Effector memory CD8-positive, alpha-beta T cell (primary cell): ENCODE measurements at regions not wholly inside any gene's neighbourhood (a gene's known extent, or its start where the extent isn't known, plus 50 kb on each side); places are given as distances from the start of the nearest gene placed in this dataset.

ENCODE experiments used
- ATAC-seq: fragments of 150-1000 bp; cut with Tn5 transposase; replicated peaks from 2 replicates; pipeline ENCODE4 v1.10.0; 2021; ENCODE audit warnings: mild to moderate bottlenecking, moderate library complexity
- DNase-seq, 3 experiments: peaks; one replicate each; pipeline ENCODE4 v3.0.0; 2021
- H3K27ac Mint-ChIP-seq, 2 donors: one replicate each; pipeline ENCODE4 v1.8.0; 2022; ENCODE audit warnings: mild to moderate bottlenecking in 2 of 2, mixed read lengths in 2 of 2, moderate library complexity in 2 of 2
- H3K27me3 Mint-ChIP-seq, 2 donors: one replicate each; pipeline ENCODE4 v1.8.0; 2022; ENCODE audit warnings: mixed read lengths in 2 of 2
- H3K36me3 Mint-ChIP-seq: one replicate; pipeline ENCODE4 v1.8.0; 2022; ENCODE audit warnings: mild to moderate bottlenecking, moderate library complexity, mixed read lengths; ENCODE audit not compliant: insufficient read depth
- H3K4me1 Mint-ChIP-seq, 2 donors: one replicate each; pipeline ENCODE4 v1.8.0; 2022; ENCODE audit warnings: low read depth in 2 of 2, mixed read lengths in 2 of 2
- H3K4me3 Mint-ChIP-seq, 2 donors: one replicate each; pipeline ENCODE4 v1.8.0; 2022; ENCODE audit warnings: mild to moderate bottlenecking in 2 of 2, mixed read lengths in 2 of 2, moderate library complexity in 2 of 2
- H3K9me3 Mint-ChIP-seq, 2 donors: one replicate each; pipeline ENCODE4 v1.8.0; 2022; ENCODE audit warnings: mixed read lengths in 2 of 2

GRCh38 chr21:19692231-19692630 is 1288.6 kb upstream of the TMPRSS15 start:
- Mint-ChIP-seq H3K9me3 (peaks cover 12 to 14% of the 10 kb centered on the region in 2 donors), H3K36me3 (no peaks in the 10 kb centered on the region), H3K4me3 (no peak overlapping the region), H3K27ac (no peak overlapping the region), H3K4me1 (no peaks in the 10 kb centered on the region), H3K27me3 (no peaks in the 10 kb centered on the region)
- DNase-seq (no peak), ATAC-seq (no peak)

GRCh38 chr21:19695796-19696195 is 1292.2 kb upstream of the TMPRSS15 start:
- H3K4me3 Mint-ChIP-seq, result no peak overlapping the region
- H3K36me3 Mint-ChIP-seq, result no peaks in the 10 kb centered on the region
- H3K27me3 Mint-ChIP-seq, result no peaks in the 10 kb centered on the region
- H3K4me1 Mint-ChIP-seq, result no peaks in the 10 kb centered on the region
- DNase-seq, result no peak
- no peak for ATAC-seq
- H3K27ac Mint-ChIP-seq, result no peak overlapping the region
- peaks cover 13 to 15% of the 10 kb centered on the region in 2 donors for H3K9me3 Mint-ChIP-seq

GRCh38 chr21:19700476-19700875 is 1296.9 kb upstream of the TMPRSS15 start:
- Mint-ChIP-seq H3K36me3 (no peaks in the 10 kb centered on the region), H3K27me3 (no peaks in the 10 kb centered on the region), H3K4me3 (no peak overlapping the region), H3K27ac (no peak overlapping the region), H3K4me1 (no peaks in the 10 kb centered on the region), H3K9me3 (peaks cover 11 to 24% of the 10 kb centered on the region in 2 donors)
- no peak for ATAC-seq
- no peak for DNase-seq

- Mint-ChIP-seq H3K9me3 (peaks cover 8 to 28% of the 10 kb centered on the region in 2 donors), H3K4me1 (no peaks in the 10 kb centered on the region), H3K27ac (no peak overlapping the region), H3K27me3 (no peaks in the 10 kb centered on the region), H3K4me3 (no peak overlapping the region), H3K36me3 (no peaks in the 10 kb centered on the region)
- ATAC-seq, result no peak
- no peak for DNase-seq
Observed at GRCh38 chr21:19702726-19703125, 1295.5 kb upstream of the NCAM2 start.

GRCh38 chr21:19704832-19705231 is 1293.4 kb upstream of the NCAM2 start:
- Mint-ChIP-seq H3K36me3 (no peaks in the 10 kb centered on the region), H3K27me3 (no peaks in the 10 kb centered on the region), H3K4me3 (no peak overlapping the region), H3K4me1 (no peaks in the 10 kb centered on the region), H3K9me3 (peaks cover 7 to 26% of the 10 kb centered on the region in 2 donors), H3K27ac (no peak overlapping the region)
- DNase-seq, result no peak
- ATAC-seq, result no peak

GRCh38 chr21:19712441-19712840 is 1285.8 kb upstream of the NCAM2 start:
- no peak overlapping the region for H3K4me3 Mint-ChIP-seq
- H3K27ac Mint-ChIP-seq, result no peak overlapping the region
- DNase-seq (no peak), ATAC-seq (no peak)
- H3K27me3 Mint-ChIP-seq, result no peaks in the 10 kb centered on the region
- H3K9me3 Mint-ChIP-seq, result peaks cover 10 to 14% of the 10 kb centered on the region in 2 donors
- no peaks in the 10 kb centered on the region for H3K4me1 Mint-ChIP-seq
- no peaks in the 10 kb centered on the region for H3K36me3 Mint-ChIP-seq

- Mint-ChIP-seq H3K4me3 (no peak overlapping the region), H3K27ac (no peak overlapping the region)
Observed at GRCh38 chr21:19713313-19713712, 1284.9 kb upstream of the NCAM2 start.

GRCh38 chr21:19724081-19724480 is 1274.1 kb upstream of the NCAM2 start:
- Mint-ChIP-seq H3K9me3 (peaks cover 7 to 9% of the 10 kb centered on the region in 2 donors), H3K27me3 (no peaks in the 10 kb centered on the region), H3K4me1 (no peaks in the 10 kb centered on the region), H3K4me3 (no peak overlapping the region), H3K27ac (no peak overlapping the region), H3K36me3 (no peaks in the 10 kb centered on the region)
- DNase-seq, result no peak
- no peak for ATAC-seq

More at GRCh38 chr21:19713313-19713712, 1284.9 kb upstream of the NCAM2 start:
- Mint-ChIP-seq H3K27me3 (no peaks in the 10 kb centered on the region), H3K9me3 (peaks cover 10 to 14% of the 10 kb centered on the region in 2 donors), H3K4me1 (no peaks in the 10 kb centered on the region), H3K36me3 (no peaks in the 10 kb centered on the region)
- ATAC-seq, result no peak
- no peak for DNase-seq

- DNase-seq (no peak), ATAC-seq (no peak)
- Mint-ChIP-seq H3K9me3 (peaks cover 0 to 3% of the 10 kb centered on the region in 2 donors), H3K36me3 (no peaks in the 10 kb centered on the region), H3K4me1 (no peaks in the 10 kb centered on the region), H3K27me3 (no peaks in the 10 kb centered on the region), H3K27ac (no peak overlapping the region), H3K4me3 (no peak overlapping the region)
Observed at GRCh38 chr21:19731251-19731650, 1267.0 kb upstream of the NCAM2 start.

- no peak overlapping the region for H3K4me3 Mint-ChIP-seq
- no peaks in the 10 kb centered on the region for H3K4me1 Mint-ChIP-seq
- no peak overlapping the region for H3K27ac Mint-ChIP-seq
- no peak for DNase-seq
- H3K36me3 Mint-ChIP-seq, result no peaks in the 10 kb centered on the region
- H3K27me3 Mint-ChIP-seq, result no peaks in the 10 kb centered on the region
- peaks cover 0 to 10% of the 10 kb centered on the region in 2 donors for H3K9me3 Mint-ChIP-seq
- ATAC-seq, result no peak
Observed at GRCh38 chr21:19759836-19760235, 1238.4 kb upstream of the NCAM2 start.

GRCh38 chr21:19767546-19767945 is 1230.7 kb upstream of the NCAM2 start:
- Mint-ChIP-seq H3K36me3 (no peaks in the 10 kb centered on the region), H3K27ac (no peak overlapping the region), H3K27me3 (no peaks in the 10 kb centered on the region), H3K4me1 (no peaks in the 10 kb centered on the region), H3K9me3 (peaks cover 3 to 17% of the 10 kb centered on the region in 2 donors), H3K4me3 (no peak overlapping the region)
- DNase-seq (no peak), ATAC-seq (no peak)

GRCh38 chr21:19771881-19772280 is 1226.3 kb upstream of the NCAM2 start:
- no peak for ATAC-seq
- no peak overlapping the region for H3K27ac Mint-ChIP-seq

GRCh38 chr21:19776076-19776475 is 1222.1 kb upstream of the NCAM2 start:
- H3K27ac Mint-ChIP-seq, result no peak overlapping the region
- H3K27me3 Mint-ChIP-seq, result no peaks in the 10 kb centered on the region
- H3K9me3 Mint-ChIP-seq, result peaks cover 3 to 8% of the 10 kb centered on the region in 2 donors
- DNase-seq, result no peak
- no peaks in the 10 kb centered on the region for H3K4me1 Mint-ChIP-seq
- no peak for ATAC-seq
- no peaks in the 10 kb centered on the region for H3K36me3 Mint-ChIP-seq
- H3K4me3 Mint-ChIP-seq, result no peak overlapping the region

More at GRCh38 chr21:19771881-19772280, 1226.3 kb upstream of the NCAM2 start:
- no peak for DNase-seq
- Mint-ChIP-seq H3K9me3 (peaks cover 3 to 17% of the 10 kb centered on the region in 2 donors), H3K36me3 (no peaks in the 10 kb centered on the region), H3K4me1 (no peaks in the 10 kb centered on the region), H3K27me3 (no peaks in the 10 kb centered on the region), H3K4me3 (no peak overlapping the region)

- Mint-ChIP-seq H3K4me1 (no peaks in the 10 kb centered on the region), H3K27ac (no peak overlapping the region), H3K36me3 (no peaks in the 10 kb centered on the region), H3K9me3 (peaks cover 12 to 22% of the 10 kb centered on the region in 2 donors), H3K27me3 (no peaks in the 10 kb centered on the region), H3K4me3 (no peak overlapping the region)
- ATAC-seq, result no peak
- no peak for DNase-seq
Observed at GRCh38 chr21:19781881-19782652, 1216.1 kb upstream of the NCAM2 start.
